ENCODE measurements at regions not wholly inside any gene's neighbourhood (a gene's known extent, or its start where the extent isn't known, plus 50 kb on each side); places are given as distances from the start of the nearest gene placed in this dataset.

- no peaks in the 10 kb centered on the region for H3K4me1 Mint-ChIP-seq
- DNase-seq (no peak), ATAC-seq (no peak)
- no peaks in the 10 kb centered on the region for H3K9me3 Mint-ChIP-seq (ENCODE audit: low read depth)
- no peak overlapping the region for H3K27ac Mint-ChIP-seq
- CTCF ChIA-PET = no interaction called here
- H3K36me3 Mint-ChIP-seq = no peaks in the 10 kb centered on the region
- H3K4me3 Mint-ChIP-seq = no peak overlapping the region
- H3K27me3 Mint-ChIP-seq = peaks cover 3% of the 10 kb centered on the region
Measured at GRCh38 chr10:28930514-28931495, 253.5 kb downstream of the BAMBI start.

GRCh38 chr10:28935061-28935460 lies 257.7 kb downstream of the BAMBI start:
- Mint-ChIP-seq H3K4me1 (no peaks in the 10 kb centered on the region), H3K9me3 (ENCODE audit: low read depth) (no peaks in the 10 kb centered on the region), H3K4me3 (no peak overlapping the region), H3K27ac (no peak overlapping the region), H3K27me3 (no peaks in the 10 kb centered on the region), H3K36me3 (no peaks in the 10 kb centered on the region)
- no peak for ATAC-seq
- CTCF ChIA-PET = no interaction called here
- no peak for DNase-seq

GRCh38 chr10:28937959-28938358 lies 260.6 kb downstream of the BAMBI start:
- no peaks in the 10 kb centered on the region for H3K27me3 Mint-ChIP-seq
- H3K9me3 Mint-ChIP-seq (ENCODE audit: low read depth) = no peaks in the 10 kb centered on the region
- H3K36me3 Mint-ChIP-seq = no peaks in the 10 kb centered on the region
- CTCF ChIA-PET = no interaction called here
- DNase-seq = no peak
- H3K27ac Mint-ChIP-seq = no peak overlapping the region
- ATAC-seq = no peak
- no peak overlapping the region for H3K4me3 Mint-ChIP-seq
- no peaks in the 10 kb centered on the region for H3K4me1 Mint-ChIP-seq

- CTCF ChIA-PET = no interaction called here
- H3K27me3 Mint-ChIP-seq = no peaks in the 10 kb centered on the region
Measured at GRCh38 chr10:28938745-28939144, 261.4 kb downstream of the BAMBI start.

GRCh38 chr10:28939281-28940157 lies 262.2 kb downstream of the BAMBI start:
- DNase-seq = no peak
- CTCF ChIA-PET = interaction anchor here (0.7 kb wide), 1 partner anchor 143 kb away, joined by 3 read pairs; no protein-coding TSS in a partner anchor
- H3K27ac Mint-ChIP-seq = no peak overlapping the region

More at GRCh38 chr10:28938745-28939144, 261.4 kb downstream of the BAMBI start:
- ATAC-seq (no peak), DNase-seq (no peak)
- Mint-ChIP-seq H3K36me3 (no peaks in the 10 kb centered on the region), H3K4me1 (no peaks in the 10 kb centered on the region), H3K4me3 (no peak overlapping the region), H3K27ac (no peak overlapping the region), H3K9me3 (ENCODE audit: low read depth) (no peaks in the 10 kb centered on the region)

GRCh38 chr10:28940158-28940888 lies 263.0 kb downstream of the BAMBI start:
- DNase-seq = no peak
- Mint-ChIP-seq H3K4me3 (no peak overlapping the region), H3K36me3 (no peaks in the 10 kb centered on the region), H3K9me3 (ENCODE audit: low read depth) (no peaks in the 10 kb centered on the region), H3K27ac (no peak overlapping the region), H3K27me3 (no peaks in the 10 kb centered on the region), H3K4me1 (no peaks in the 10 kb centered on the region)
- no peak for ATAC-seq
- CTCF ChIA-PET = interaction anchor here (0.7 kb wide), 1 partner anchor 142 kb away, joined by 3 read pairs; no protein-coding TSS in a partner anchor

More at GRCh38 chr10:28939281-28940157, 262.2 kb downstream of the BAMBI start:
- Mint-ChIP-seq H3K4me1 (no peaks in the 10 kb centered on the region), H3K27me3 (no peaks in the 10 kb centered on the region), H3K9me3 (ENCODE audit: low read depth) (no peaks in the 10 kb centered on the region), H3K36me3 (no peaks in the 10 kb centered on the region), H3K4me3 (no peak overlapping the region)
- ATAC-seq = no peak

GRCh38 chr10:28942012-28942411 lies 264.7 kb downstream of the BAMBI start:
- CTCF ChIA-PET = no interaction called here
- no peaks in the 10 kb centered on the region for H3K27me3 Mint-ChIP-seq
- ATAC-seq (no peak), DNase-seq (no peak)
- no peaks in the 10 kb centered on the region for H3K9me3 Mint-ChIP-seq (ENCODE audit: low read depth)
- H3K27ac Mint-ChIP-seq = no peak overlapping the region
- H3K36me3 Mint-ChIP-seq = no peaks in the 10 kb centered on the region
- no peaks in the 10 kb centered on the region for H3K4me1 Mint-ChIP-seq
- H3K4me3 Mint-ChIP-seq = no peak overlapping the region

- ATAC-seq (no peak), DNase-seq (no peak)
- no peaks in the 10 kb centered on the region for H3K4me1 Mint-ChIP-seq
- no peak overlapping the region for H3K27ac Mint-ChIP-seq
- no peaks in the 10 kb centered on the region for H3K27me3 Mint-ChIP-seq
- no peaks in the 10 kb centered on the region for H3K9me3 Mint-ChIP-seq (ENCODE audit: low read depth)
- H3K36me3 Mint-ChIP-seq = no peaks in the 10 kb centered on the region
- H3K4me3 Mint-ChIP-seq = no peak overlapping the region
- CTCF ChIA-PET = no interaction called here
Measured at GRCh38 chr10:28945959-28946358, 268.6 kb downstream of the BAMBI start.

- Mint-ChIP-seq H3K4me1 (no peaks in the 10 kb centered on the region), H3K27ac (no peak overlapping the region), H3K9me3 (ENCODE audit: low read depth) (no peaks in the 10 kb centered on the region), H3K36me3 (no peaks in the 10 kb centered on the region), H3K27me3 (no peaks in the 10 kb centered on the region), H3K4me3 (no peak overlapping the region)
- no peak for ATAC-seq
- CTCF ChIA-PET = no interaction called here
- DNase-seq = no peak
Measured at GRCh38 chr10:28946479-28946878, 269.2 kb downstream of the BAMBI start.

GRCh38 chr10:28947171-28947570 lies 269.9 kb downstream of the BAMBI start:
- peaks cover 2% of the 10 kb centered on the region for H3K27me3 Mint-ChIP-seq
- H3K36me3 Mint-ChIP-seq = no peaks in the 10 kb centered on the region
- no peaks in the 10 kb centered on the region for H3K4me1 Mint-ChIP-seq
- ATAC-seq (no peak), DNase-seq (no peak)
- no peak overlapping the region for H3K27ac Mint-ChIP-seq
- CTCF ChIA-PET = interaction anchor here (1.0 kb wide), 1 partner anchor 10 kb away, joined by 3 read pairs; no protein-coding TSS in a partner anchor
- no peaks in the 10 kb centered on the region for H3K9me3 Mint-ChIP-seq (ENCODE audit: low read depth)
- H3K4me3 Mint-ChIP-seq = no peak overlapping the region

- no peak for ATAC-seq
- Mint-ChIP-seq H3K9me3 (ENCODE audit: low read depth) (no peaks in the 10 kb centered on the region), H3K36me3 (no peaks in the 10 kb centered on the region), H3K4me3 (no peak overlapping the region), H3K27me3 (peaks cover 7% of the 10 kb centered on the region), H3K27ac (no peak overlapping the region), H3K4me1 (no peaks in the 10 kb centered on the region)
- no peak for DNase-seq
- CTCF ChIA-PET = interaction anchor here (1.0 kb wide), 1 partner anchor 11 kb away, joined by 3 read pairs; no protein-coding TSS in a partner anchor
Measured at GRCh38 chr10:28948046-28948445, 270.7 kb downstream of the BAMBI start.

GRCh38 chr10:28949005-28950004 lies 272.0 kb downstream of the BAMBI start:
- Mint-ChIP-seq H3K4me1 (no peaks in the 10 kb centered on the region), H3K9me3 (ENCODE audit: low read depth) (no peaks in the 10 kb centered on the region), H3K4me3 (no peak overlapping the region), H3K27me3 (peaks cover 14% of the 10 kb centered on the region), H3K27ac (no peak overlapping the region), H3K36me3 (no peaks in the 10 kb centered on the region)
- no peak for ATAC-seq
- no peak for DNase-seq
- CTCF ChIA-PET = no interaction called here

Data from activated CD8-positive, alpha-beta memory T cell treated with anti-CD3 and anti-CD28 coated beads, Interleukin-2, amount 10 ng/mL, durations not matched to agents 7 days and 5 days (primary cell).